Superior temporal gyrus (tissue), 1 donor: ENCODE measurements at regions not wholly inside any gene's neighbourhood (a gene's known extent, or its start where the extent isn't known, plus 50 kb on each side); places are given as distances from the start of the nearest gene placed in this dataset.

Source experiments
- DNase-seq: peaks from one replicate; pipeline ENCODE4 v3.0.0-alpha.2; 2016; ENCODE audit errors: extremely low spot score

DNA sequence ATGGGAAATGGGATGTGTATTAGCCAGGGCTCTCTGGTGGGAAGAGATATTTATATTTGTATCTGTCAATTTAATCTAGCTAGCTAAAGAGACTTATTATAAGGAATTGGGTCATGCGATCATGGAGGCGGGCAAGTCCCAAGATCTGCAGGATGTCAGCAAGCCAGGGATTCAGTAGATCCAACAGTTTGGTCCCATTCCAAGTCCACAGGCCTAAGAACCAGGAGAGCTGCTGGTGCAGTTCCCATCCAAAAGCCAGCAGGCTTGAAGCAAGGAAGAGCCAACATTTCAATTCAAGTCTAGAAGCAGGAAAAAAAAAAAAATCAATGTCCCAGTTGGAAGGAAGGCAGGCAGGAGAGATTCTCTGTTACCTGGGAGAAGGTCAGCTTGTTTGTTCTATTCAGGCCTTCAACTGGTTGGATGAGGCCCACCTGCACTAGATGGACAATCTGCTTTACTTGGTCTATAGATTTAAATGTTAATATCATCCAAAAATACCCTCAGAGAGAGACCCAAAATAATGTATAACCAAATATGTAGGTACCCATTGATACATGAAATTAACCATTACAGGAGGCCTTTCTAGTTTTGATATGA, 60.7 kb upstream of the BCAT1 start:
- DNase-seq: no peak

GRCh38 chr12:25005376-25005775, 56.5 kb upstream of the BCAT1 start:
- no peak for DNase-seq

GRCh38 chr12:25004447-25004846, 55.5 kb upstream of the BCAT1 start:
- no peak for DNase-seq

GRCh38 chr12:25001311-25001710, 52.4 kb upstream of the BCAT1 start:
- no peak for DNase-seq
